Fibroblast of skin of right biceps (primary cell): ENCODE measurements at regions not wholly inside any gene's neighbourhood (a gene's known extent, or its start where the extent isn't known, plus 50 kb on each side); places are given as distances from the start of the nearest gene placed in this dataset.
"Not testable (repeated sequence)": the region's sequence is repeated elsewhere in the genome, so short reads cannot be mapped to it uniquely, and the experiment has no call there.

Experiments
- DNase-seq: peaks from one replicate; pipeline ENCODE4 v3.0.0-alpha.2; 2013

- no peak for DNase-seq
Measured at GRCh38 chr10:7026818-7027217, 384.0 kb downstream of the SFMBT2 start.

- DNase-seq: no peak
Measured at GRCh38 chr10:7025296-7025695, 385.5 kb downstream of the SFMBT2 start.

GRCh38 chr10:7015457-7015856 lies 395.4 kb downstream of the SFMBT2 start:
- no peak for DNase-seq

- DNase-seq: no peak
Measured at GRCh38 chr10:7014721-7015120, 396.1 kb downstream of the SFMBT2 start.

GRCh38 chr10:7011994-7012393 lies 398.8 kb downstream of the SFMBT2 start:
- no peak for DNase-seq

- DNase-seq: no peak
Measured at GRCh38 chr10:7008645-7009044, 402.2 kb downstream of the SFMBT2 start.

- DNase-seq: no peak
Measured at GRCh38 chr10:7007600-7008190, 403.1 kb downstream of the SFMBT2 start.

GRCh38 chr10:7006566-7006965 lies 404.3 kb downstream of the SFMBT2 start:
- no peak for DNase-seq

- no peak for DNase-seq
Measured at GRCh38 chr10:7003831-7004395, 406.9 kb downstream of the SFMBT2 start.

GRCh38 chr10:7000061-7000460 lies 410.8 kb downstream of the SFMBT2 start:
- no peak for DNase-seq

GRCh38 chr10:6999232-6999925 lies 411.5 kb downstream of the SFMBT2 start:
- DNase-seq: no peak

- DNase-seq: no peak
Measured at GRCh38 chr10:6997509-6997908, 413.3 kb downstream of the SFMBT2 start.

- DNase-seq: no peak
Measured at GRCh38 chr10:6996431-6996830, 414.4 kb downstream of the SFMBT2 start.

- peak; percentile 81 for DNase-seq
Measured at GRCh38 chr10:6995831-6996230, 415.0 kb downstream of the SFMBT2 start.

- DNase-seq: peak; percentile 79
Measured at GRCh38 chr10:6995341-6995740, 415.3 kb upstream of the PRKCQ start.

- no peak for DNase-seq
Measured at GRCh38 chr10:6990891-6991290, 410.8 kb upstream of the PRKCQ start.

- DNase-seq: no peak
Measured at GRCh38 chr10:6988654-6989053, 408.6 kb upstream of the PRKCQ start.

- DNase-seq: no peak
Measured at GRCh38 chr10:6987536-6987945, 407.5 kb upstream of the PRKCQ start.

- DNase-seq: no peak
Measured at GRCh38 chr10:6986927-6987326, 406.9 kb upstream of the PRKCQ start.

- no peak for DNase-seq
Measured at GRCh38 chr10:6985644-6986043, 405.6 kb upstream of the PRKCQ start.

GRCh38 chr10:6984971-6985370 lies 404.9 kb upstream of the PRKCQ start:
- DNase-seq: no peak

- DNase-seq: not testable (repeated sequence)
Measured at GRCh38 chr10:6984016-6984415, 403.9 kb upstream of the PRKCQ start.

- DNase-seq: no peak
Measured at GRCh38 chr10:6980353-6980752, 400.3 kb upstream of the PRKCQ start.

GRCh38 chr10:6979371-6979770 lies 399.3 kb upstream of the PRKCQ start:
- DNase-seq: peak; percentile 9

- DNase-seq: no peak
Measured at GRCh38 chr10:6978187-6978627, 398.1 kb upstream of the PRKCQ start.
